ENCODE measurements at regions not wholly inside any gene's neighbourhood (a gene's known extent, or its start where the extent isn't known, plus 50 kb on each side); places are given as distances from the start of the nearest gene placed in this dataset.

DNA sequence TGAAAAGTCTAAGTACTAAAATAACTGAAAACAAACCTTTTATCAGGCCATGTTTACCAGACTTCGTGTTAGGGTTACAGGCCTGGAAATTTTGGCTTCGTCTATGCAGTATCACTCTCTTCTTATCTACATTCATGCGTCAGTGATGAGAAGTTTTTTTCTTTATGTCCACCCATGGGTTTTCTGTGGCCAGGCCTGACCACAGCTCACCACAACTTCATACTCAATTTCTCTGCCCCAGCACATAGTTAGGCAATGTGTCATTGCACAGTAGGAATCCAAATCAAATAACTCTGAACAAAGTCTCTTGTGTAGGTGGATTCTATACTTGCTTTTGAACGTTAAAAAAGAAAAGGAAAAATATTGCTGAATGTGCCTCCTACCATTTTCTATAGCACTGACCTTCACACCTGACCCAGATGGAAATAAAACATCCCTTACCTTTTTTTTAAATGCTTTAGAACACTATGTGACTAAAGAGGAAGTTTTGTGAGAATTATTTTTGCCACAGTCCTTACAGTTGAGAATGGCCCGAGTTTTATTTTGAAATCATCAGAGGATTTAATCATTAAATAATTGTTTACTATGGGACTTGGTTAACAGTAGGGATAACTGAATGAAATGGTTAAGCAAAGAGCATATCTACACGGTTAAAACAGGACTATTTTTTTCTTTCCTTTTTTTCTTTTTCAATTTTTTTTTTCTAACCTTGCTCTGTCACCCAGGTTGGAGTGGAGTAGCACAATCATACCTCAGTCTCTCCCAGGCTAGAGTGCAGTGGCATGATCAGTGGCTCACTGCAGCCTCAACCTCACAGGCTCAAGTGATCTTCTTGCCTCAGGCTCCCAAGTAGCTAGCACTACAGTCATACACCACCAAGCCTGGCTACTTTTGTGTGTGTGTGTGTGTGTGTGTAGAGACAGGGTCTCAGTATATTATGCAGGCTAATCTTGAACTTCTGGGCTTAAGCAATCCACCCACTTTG is 1247.0 kb upstream of the ACO1 start:
- Histone ChIP-seq H3K36me3 (ENCODE audit: control insufficient read depth in 2 of 2, extremely low read depth in 1 of 2, insufficient read depth in 2 of 2, low read length in 2 of 2) (no peaks in the 10 kb centered on the region), H3K27ac (ENCODE audit: control insufficient read depth, insufficient read depth, low read length) (peak overlapping the region; percentile 45), H3K4me2 (ENCODE audit: control insufficient read depth, extremely low read depth, insufficient read depth, low read depth, low read length) (no peak overlapping the region), H3K9ac (ENCODE audit: control insufficient read depth, extremely low read depth, insufficient read depth, low read length) (peak overlapping the region; percentile 18), H3K9me3 (ENCODE audit: control insufficient read depth, low read depth, low read length) (no peaks in the 10 kb centered on the region), H2AFZ (ENCODE audit: control insufficient read depth, low read length) (peak overlapping the region; percentile 8), H3K27me3 (ENCODE audit: control insufficient read depth, extremely low read depth, insufficient read depth, low read length) (no peaks in the 10 kb centered on the region), H4K20me1 (ENCODE audit: control insufficient read depth, extremely low read depth, insufficient read depth, low read length) (no peaks in the 10 kb centered on the region), H3K4me3 (ENCODE audit: control insufficient read depth in 2 of 3, extremely low read depth in 1 of 3, insufficient read depth in 2 of 3, low read depth in 1 of 3, low read length in 3 of 3) (no peak overlapping the region), H3K4me1 (ENCODE audit: control insufficient read depth, extremely low read depth, insufficient read depth, low read length) (peaks cover 10% of the 10 kb centered on the region), H3K9me1 (ENCODE audit: control insufficient read depth, extremely low read depth, insufficient read depth, low read length) (no peaks in the 10 kb centered on the region), H3K79me2 (ENCODE audit: control insufficient read depth, insufficient read depth, low read length) (no peaks in the 10 kb centered on the region)
- dilution Hi-C loops (cut with MboI; ENCODE audit: extremely low pct_ligation_motif_present, low sequenced_read_pairs), result no loop called here
- DNase-seq (ENCODE audit: low read depth, low spot score), result peak; percentile 58
- TF ChIP-seq EZH2 (IDR thresholded peaks at IDR 0.05; ENCODE audit: low read length), result no peak
- peak; percentile 85 for FAIRE-seq

DNA sequence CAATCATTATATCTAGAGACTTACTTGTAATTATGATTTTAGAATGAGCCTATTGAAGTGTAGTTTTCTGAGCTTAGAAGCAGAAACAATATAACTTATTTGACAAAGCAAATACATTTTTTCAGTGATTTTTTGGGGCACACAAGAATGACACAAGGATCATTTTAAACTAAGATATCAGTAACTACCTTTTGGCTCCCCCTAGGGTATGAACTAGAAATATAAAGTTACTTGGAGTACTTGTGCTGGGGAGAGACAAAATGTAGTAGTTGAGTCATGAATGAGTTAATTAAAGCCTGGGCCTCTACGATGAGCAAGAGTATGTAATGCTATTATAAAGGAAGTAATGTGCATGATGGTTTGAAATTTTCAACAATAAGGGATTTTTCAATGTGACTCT is 1244.1 kb upstream of the ACO1 start:
- Histone ChIP-seq H3K27ac (ENCODE audit: control insufficient read depth, insufficient read depth, low read length) (no peak overlapping the region), H4K20me1 (ENCODE audit: control insufficient read depth, extremely low read depth, insufficient read depth, low read length) (no peaks in the 10 kb centered on the region), H3K36me3 (ENCODE audit: control insufficient read depth in 2 of 2, extremely low read depth in 1 of 2, insufficient read depth in 2 of 2, low read length in 2 of 2) (no peaks in the 10 kb centered on the region), H3K9me1 (ENCODE audit: control insufficient read depth, extremely low read depth, insufficient read depth, low read length) (no peaks in the 10 kb centered on the region), H3K4me2 (ENCODE audit: control insufficient read depth, extremely low read depth, insufficient read depth, low read depth, low read length) (no peak overlapping the region), H3K9me3 (ENCODE audit: control insufficient read depth, low read depth, low read length) (no peaks in the 10 kb centered on the region), H3K79me2 (ENCODE audit: control insufficient read depth, insufficient read depth, low read length) (no peaks in the 10 kb centered on the region), H3K4me1 (ENCODE audit: control insufficient read depth, extremely low read depth, insufficient read depth, low read length) (peaks cover 10% of the 10 kb centered on the region), H3K27me3 (ENCODE audit: control insufficient read depth, extremely low read depth, insufficient read depth, low read length) (no peaks in the 10 kb centered on the region), H3K4me3 (ENCODE audit: control insufficient read depth in 2 of 3, extremely low read depth in 1 of 3, insufficient read depth in 2 of 3, low read depth in 1 of 3, low read length in 3 of 3) (no peak overlapping the region), H2AFZ (ENCODE audit: control insufficient read depth, low read length) (peak overlapping the region; percentile 39), H3K9ac (ENCODE audit: control insufficient read depth, extremely low read depth, insufficient read depth, low read length) (no peak overlapping the region)
- no peak for TF ChIP-seq EZH2 (IDR thresholded peaks at IDR 0.05; ENCODE audit: low read length)
- TF ChIP-seq, protein P1, sequence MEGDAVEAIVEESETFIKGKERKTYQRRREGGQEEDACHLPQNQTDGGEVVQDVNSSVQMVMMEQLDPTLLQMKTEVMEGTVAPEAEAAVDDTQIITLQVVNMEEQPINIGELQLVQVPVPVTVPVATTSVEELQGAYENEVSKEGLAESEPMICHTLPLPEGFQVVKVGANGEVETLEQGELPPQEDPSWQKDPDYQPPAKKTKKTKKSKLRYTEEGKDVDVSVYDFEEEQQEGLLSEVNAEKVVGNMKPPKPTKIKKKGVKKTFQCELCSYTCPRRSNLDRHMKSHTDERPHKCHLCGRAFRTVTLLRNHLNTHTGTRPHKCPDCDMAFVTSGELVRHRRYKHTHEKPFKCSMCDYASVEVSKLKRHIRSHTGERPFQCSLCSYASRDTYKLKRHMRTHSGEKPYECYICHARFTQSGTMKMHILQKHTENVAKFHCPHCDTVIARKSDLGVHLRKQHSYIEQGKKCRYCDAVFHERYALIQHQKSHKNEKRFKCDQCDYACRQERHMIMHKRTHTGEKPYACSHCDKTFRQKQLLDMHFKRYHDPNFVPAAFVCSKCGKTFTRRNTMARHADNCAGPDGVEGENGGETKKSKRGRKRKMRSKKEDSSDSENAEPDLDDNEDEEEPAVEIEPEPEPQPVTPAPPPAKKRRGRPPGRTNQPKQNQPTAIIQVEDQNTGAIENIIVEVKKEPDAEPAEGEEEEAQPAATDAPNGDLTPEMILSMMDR (optimal IDR thresholded peaks at IDR 0.05 in 1 of 3, IDR thresholded peaks at IDR 0.05 in 1 of 3, conservative IDR thresholded peaks at IDR 0.05 in 1 of 3; ENCODE audit: extremely low read depth in 1 of 3, insufficient read depth in 2 of 3, low read length in 3 of 3), result peak in 1 of 3 experiments; percentile 26
- DNase-seq (ENCODE audit: low read depth, low spot score) (no peak), FAIRE-seq (no peak)
- dilution Hi-C loops (cut with MboI; ENCODE audit: extremely low pct_ligation_motif_present, low sequenced_read_pairs), result no loop called here

Data from keratinocyte (primary cell).